CD14-positive monocyte (primary cell): ENCODE measurements at regions not wholly inside any gene's neighbourhood (a gene's known extent, or its start where the extent isn't known, plus 50 kb on each side); places are given as distances from the start of the nearest gene placed in this dataset.

Source experiments
- DNase-seq, 3 donors: peaks; one replicate each; pipeline ENCODE4 v3.0.0-alpha.2; 2011 to 2022
- H2AFZ ChIP-seq: 2 replicates; pipeline ENCODE4 v1.6.0; 2012; ENCODE audit warnings: mild to moderate bottlenecking, low read depth, low read length, inconsistent platforms; ENCODE audit not compliant: insufficient read depth, poor library complexity, severe bottlenecking
- H3K27ac ChIP-seq, 2 donors: 1 replicate in 1 of 2; 2 replicates in 1 of 2; pipeline ENCODE4 v1.5.1; 2012 to 2013; ENCODE audit warnings: low read length in 2 of 2, control low read depth in 1 of 2, inconsistent platforms in 1 of 2, low read depth in 1 of 2, mild to moderate bottlenecking in 1 of 2
- H3K27me3 ChIP-seq, 2 donors: one replicate each; pipeline versions ENCODE4 v1.6.0 to v1.6.1; 2011 to 2013; ENCODE audit warnings: low read length in 2 of 2; ENCODE audit not compliant: control insufficient read depth in 2 of 2, insufficient read depth in 2 of 2
- H3K36me3 ChIP-seq, 2 donors: replicated peaks in 1 of 2; 1 replicate in 1 of 2; 2 replicates in 1 of 2; pipeline versions ENCODE4 v1.5.1 to v1.6.1; 2012 to 2013; ENCODE audit warnings: low read length in 2 of 2, control low read depth in 1 of 2, inconsistent platforms in 1 of 2, mild to moderate bottlenecking in 1 of 2; ENCODE audit not compliant: insufficient read depth in 2 of 2, control insufficient read depth in 1 of 2
- H3K4me1 ChIP-seq, 2 donors: 1 replicate in 1 of 2; 2 replicates in 1 of 2; pipeline versions ENCODE4 v1.5.1 to v1.6.1; 2012 to 2013; ENCODE audit warnings: low read length in 2 of 2, control low read depth in 1 of 2, inconsistent platforms in 1 of 2, mild to moderate bottlenecking in 1 of 2, moderate library complexity in 1 of 2; ENCODE audit not compliant: insufficient read depth in 2 of 2, control insufficient read depth in 1 of 2
- H3K4me2 ChIP-seq: replicated peaks from 2 replicates; pipeline ENCODE3; 2012; ENCODE audit warnings: low read length, moderate library complexity, mild to moderate bottlenecking; ENCODE audit not compliant: poor library complexity, severe bottlenecking; ENCODE audit errors: extremely low read depth
- H3K4me3 ChIP-seq, 3 experiments: fragments of 200-600 bp in 1 of 3; sonication (generic) in 1 of 3; replicated peaks in 1 of 3; 1 replicate in 2 of 3; 2 replicates in 1 of 3; pipeline ENCODE4 v1.5.1; 2011 to 2013; ENCODE audit warnings: low read length in 3 of 3, mild to moderate bottlenecking in 3 of 3, control low read depth in 2 of 3, low read depth in 2 of 3, inconsistent platforms in 1 of 3, moderate library complexity in 1 of 3
- H3K79me2 ChIP-seq: 2 replicates; pipeline ENCODE4 v1.6.0; 2012; ENCODE audit warnings: mild to moderate bottlenecking, control low read depth, inconsistent platforms, low read length, moderate library complexity; ENCODE audit not compliant: insufficient read depth
- H3K9ac ChIP-seq: 2 replicates; pipeline ENCODE4 v1.6.0; 2017; ENCODE audit warnings: low read length, mild to moderate bottlenecking; ENCODE audit not compliant: insufficient read depth, poor library complexity, severe bottlenecking
- H3K9me3 ChIP-seq, 2 donors: replicated peaks in 1 of 2; 1 replicate in 1 of 2; 2 replicates in 1 of 2; pipeline versions ENCODE4 v1.5.1 to v1.6.1; 2012 to 2013; ENCODE audit warnings: low read length in 2 of 2, control low read depth in 1 of 2; ENCODE audit not compliant: control insufficient read depth in 1 of 2, insufficient read depth in 1 of 2
- H4K20me1 ChIP-seq: 2 replicates; pipeline ENCODE4 v1.6.0; 2012; ENCODE audit warnings: mild to moderate bottlenecking, low read length, control low read depth, moderate library complexity; ENCODE audit not compliant: insufficient read depth
- H3K27ac Mint-ChIP-seq, 7 donors: one replicate each; pipeline ENCODE4 v1.8.0; 2020; ENCODE audit warnings: mild to moderate bottlenecking in 7 of 7, mixed read lengths in 7 of 7, moderate library complexity in 6 of 7, inconsistent platforms in 2 of 7
- H3K27me3 Mint-ChIP-seq, 3 donors: one replicate each; pipeline ENCODE4 v1.8.0; 2021 to 2022; ENCODE audit warnings: low read depth in 3 of 3, mild to moderate bottlenecking in 3 of 3, mixed read lengths in 3 of 3, moderate library complexity in 3 of 3, inconsistent platforms in 1 of 3
- H3K36me3 Mint-ChIP-seq, 2 donors: one replicate each; pipeline ENCODE4 v1.8.0; 2020; ENCODE audit warnings: mixed read lengths in 2 of 2, inconsistent platforms in 1 of 2, mild to moderate bottlenecking in 1 of 2
- H3K4me1 Mint-ChIP-seq: one replicate; pipeline ENCODE4 v1.8.0; 2020; ENCODE audit warnings: mild to moderate bottlenecking, mixed read lengths
- H3K4me3 Mint-ChIP-seq, 2 donors: one replicate each; pipeline ENCODE4 v1.8.0; 2020; ENCODE audit warnings: mild to moderate bottlenecking in 2 of 2, mixed read lengths in 2 of 2, moderate library complexity in 1 of 2
- H3K9me3 Mint-ChIP-seq, 7 donors: one replicate each; pipeline ENCODE4 v1.8.0; 2020 to 2022; ENCODE audit warnings: mixed read lengths in 7 of 7, mild to moderate bottlenecking in 6 of 7, moderate library complexity in 6 of 7, inconsistent platforms in 2 of 7
- CTCF ChIP-seq: fragments of 200-600 bp; IDR thresholded peaks from one replicate; pipeline ENCODE4 v1.8.0; 2022; ENCODE audit warnings: antibody characterized with exemption, mild to moderate bottlenecking
- WGBS: methylation state at CpG from one replicate; pipeline ENCODE4 v1.1.5; 2013; ENCODE audit warnings: missing lambda C conversion rate; ENCODE audit not compliant: insufficient coverage; 5-methylcytosine and 5-hydroxymethylcytosine counted together
- intact Hi-C, 2 donors: fragments of 100-400 bp; cut with micrococcal nuclease; formaldehyde crosslinking; loops; one replicate each; pipeline versions ENCODE4 v1.15.0 to v1.15.1; 2023

- Mint-ChIP-seq H3K36me3 (no peaks in the 10 kb centered on the region), H3K9me3 (peaks cover 0 to 10% (median 3%) of the 10 kb centered on the region in 7 donors), H3K4me3 (no peak overlapping the region), H3K27ac (no peak overlapping the region), H3K27me3 (no peaks in the 10 kb centered on the region), H3K4me1 (no peaks in the 10 kb centered on the region)
- TF ChIP-seq CTCF: no peak
- WGBS: no CpG with 5 or more reads among the region's 3 CpGs
- no peak overlapping the region for H2AFZ ChIP-seq
- intact Hi-C loops: no loop called here
- no peak for DNase-seq
- H3K4me2 ChIP-seq: no peak overlapping the region
- no peaks in the 10 kb centered on the region for H3K4me1 ChIP-seq
- H3K4me3 ChIP-seq: no peak overlapping the region
- peaks cover 4 to 12% of the 10 kb centered on the region in 2 donors for H3K9me3 ChIP-seq
- no peak overlapping the region for H3K27ac ChIP-seq
- H3K9ac ChIP-seq: no peak overlapping the region
- H3K27me3 ChIP-seq: no peaks in the 10 kb centered on the region
- no peaks in the 10 kb centered on the region for H4K20me1 ChIP-seq
- H3K79me2 ChIP-seq: no peaks in the 10 kb centered on the region
- no peaks in the 10 kb centered on the region for H3K36me3 ChIP-seq
Measured at GRCh38 chr21:24183077-24183476, 1424.2 kb downstream of the MRPL39 start.

DNA sequence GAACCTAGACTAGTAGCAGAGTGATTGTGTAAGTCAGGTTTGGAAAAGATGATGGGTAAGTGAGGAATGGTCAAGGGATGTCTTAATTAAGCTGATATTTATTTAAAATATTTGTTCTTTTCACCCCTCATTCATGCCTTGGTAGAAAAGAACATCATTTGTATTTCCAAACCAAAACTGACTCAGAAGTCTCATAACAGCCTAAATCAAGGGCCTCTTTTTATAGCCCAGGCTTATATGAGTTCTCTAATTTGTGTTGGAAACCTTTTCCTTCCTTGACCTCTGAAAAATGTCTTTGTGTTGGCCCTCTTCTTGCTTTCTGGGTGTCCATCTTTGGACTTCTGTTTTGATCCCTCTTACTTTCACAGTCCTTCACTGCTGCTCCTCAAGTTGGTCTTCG is 1428.2 kb downstream of the MRPL39 start:
- Histone ChIP-seq H2AFZ (no peak overlapping the region), H3K4me2 (no peak overlapping the region), H3K4me1 (no peaks in the 10 kb centered on the region), H3K9me3 (peaks cover 4 to 17% of the 10 kb centered on the region in 2 donors), H3K27me3 (no peaks in the 10 kb centered on the region), H3K79me2 (no peaks in the 10 kb centered on the region), H3K9ac (no peak overlapping the region), H3K27ac (no peak overlapping the region), H3K36me3 (no peaks in the 10 kb centered on the region), H3K4me3 (no peak overlapping the region), H4K20me1 (no peaks in the 10 kb centered on the region)
- Mint-ChIP-seq H3K27ac (no peak overlapping the region), H3K27me3 (no peaks in the 10 kb centered on the region), H3K4me3 (no peak overlapping the region), H3K9me3 (peaks cover 0 to 8% (median 3%) of the 10 kb centered on the region in 7 donors), H3K36me3 (no peaks in the 10 kb centered on the region), H3K4me1 (no peaks in the 10 kb centered on the region)
- WGBS: no CpG with 5 or more reads among the region's 1 CpG
- intact Hi-C loops: no loop called here
- DNase-seq: no peak
- TF ChIP-seq CTCF: no peak
